VCaP (cell line): ENCODE measurements at regions not wholly inside any gene's neighbourhood (a gene's known extent, or its start where the extent isn't known, plus 50 kb on each side); places are given as distances from the start of the nearest gene placed in this dataset.
"Not testable (repeated sequence)": the region's sequence is repeated elsewhere in the genome, so short reads cannot be mapped to it uniquely, and the experiment has no call there.

Source experiments
- H3K27ac ChIP-seq: fragments of 450-650 bp; 2 replicates; pipeline ENCODE4 v1.5.1; 2017
- TF ChIP-seq, protein P1 (sequence below): fragments of 450-650 bp; conservative IDR thresholded peaks from 2 replicates; pipeline ENCODE4 v1.5.1; 2017; ENCODE audit warnings: mild to moderate bottlenecking, moderate library complexity

DNA sequence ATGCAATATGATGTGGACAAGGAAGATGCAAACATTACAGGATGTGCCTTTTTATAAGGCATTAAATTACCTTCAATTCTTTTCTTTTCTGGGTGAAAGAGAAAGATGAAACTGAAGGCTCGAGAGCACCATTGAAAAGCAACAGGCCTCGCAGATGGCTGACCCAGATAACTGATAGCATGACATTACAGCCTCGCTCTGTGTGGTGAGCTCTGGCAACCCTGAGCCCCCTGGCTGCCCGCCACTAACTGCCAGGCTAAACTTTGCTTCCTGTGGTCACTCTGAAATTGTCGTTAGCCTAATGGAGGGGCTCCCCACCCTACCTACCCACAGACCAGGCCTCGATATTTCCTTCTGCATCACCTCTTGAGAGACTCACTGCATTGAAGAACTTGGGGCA is 516.8 kb upstream of the FANCL start:
- H3K27ac ChIP-seq, result no peak overlapping the region
- TF ChIP-seq, protein P1, sequence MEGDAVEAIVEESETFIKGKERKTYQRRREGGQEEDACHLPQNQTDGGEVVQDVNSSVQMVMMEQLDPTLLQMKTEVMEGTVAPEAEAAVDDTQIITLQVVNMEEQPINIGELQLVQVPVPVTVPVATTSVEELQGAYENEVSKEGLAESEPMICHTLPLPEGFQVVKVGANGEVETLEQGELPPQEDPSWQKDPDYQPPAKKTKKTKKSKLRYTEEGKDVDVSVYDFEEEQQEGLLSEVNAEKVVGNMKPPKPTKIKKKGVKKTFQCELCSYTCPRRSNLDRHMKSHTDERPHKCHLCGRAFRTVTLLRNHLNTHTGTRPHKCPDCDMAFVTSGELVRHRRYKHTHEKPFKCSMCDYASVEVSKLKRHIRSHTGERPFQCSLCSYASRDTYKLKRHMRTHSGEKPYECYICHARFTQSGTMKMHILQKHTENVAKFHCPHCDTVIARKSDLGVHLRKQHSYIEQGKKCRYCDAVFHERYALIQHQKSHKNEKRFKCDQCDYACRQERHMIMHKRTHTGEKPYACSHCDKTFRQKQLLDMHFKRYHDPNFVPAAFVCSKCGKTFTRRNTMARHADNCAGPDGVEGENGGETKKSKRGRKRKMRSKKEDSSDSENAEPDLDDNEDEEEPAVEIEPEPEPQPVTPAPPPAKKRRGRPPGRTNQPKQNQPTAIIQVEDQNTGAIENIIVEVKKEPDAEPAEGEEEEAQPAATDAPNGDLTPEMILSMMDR, result no peak

DNA sequence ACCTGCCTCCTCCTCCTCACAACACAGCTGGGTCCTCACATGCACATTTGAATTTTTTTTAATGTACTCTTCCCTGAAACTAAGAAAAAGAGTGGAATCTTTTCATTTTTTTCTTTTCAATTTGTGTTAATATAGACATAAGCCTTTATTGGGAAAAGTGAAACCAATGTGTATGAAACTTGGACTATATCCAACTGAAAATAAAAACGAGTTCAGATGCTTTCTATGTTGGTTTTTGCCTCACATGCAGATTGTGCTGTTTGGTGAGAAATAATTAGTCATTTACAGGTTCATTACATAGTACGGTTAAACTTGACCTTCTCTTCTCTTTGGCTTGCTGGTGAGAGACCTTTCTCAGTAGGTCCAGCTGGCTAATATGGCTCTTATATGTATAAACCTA is 515.2 kb upstream of the FANCL start:
- no peak overlapping the region for H3K27ac ChIP-seq
- TF ChIP-seq, protein P1, result no peak

DNA sequence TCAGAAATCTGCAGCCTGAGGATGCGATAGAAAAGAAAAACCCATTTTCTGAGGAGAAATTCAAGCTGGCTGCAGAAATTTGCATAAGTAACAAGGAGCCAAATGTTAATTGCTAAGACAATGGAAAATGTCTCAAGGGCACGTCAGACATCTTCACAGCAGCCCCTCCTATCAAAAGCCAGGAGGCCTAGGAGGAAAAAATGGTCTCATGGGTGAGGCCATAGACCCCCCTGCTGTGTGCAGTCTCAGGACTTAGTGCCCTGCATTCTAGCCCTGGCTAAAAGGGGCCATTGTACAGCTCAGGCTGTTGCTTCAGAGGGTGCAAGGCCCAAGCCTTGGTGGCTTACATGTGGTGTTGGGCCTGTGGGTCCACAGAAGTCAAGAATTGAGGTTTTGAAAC is 511.4 kb upstream of the FANCL start:
- H3K27ac ChIP-seq, result not testable (repeated sequence)

DNA sequence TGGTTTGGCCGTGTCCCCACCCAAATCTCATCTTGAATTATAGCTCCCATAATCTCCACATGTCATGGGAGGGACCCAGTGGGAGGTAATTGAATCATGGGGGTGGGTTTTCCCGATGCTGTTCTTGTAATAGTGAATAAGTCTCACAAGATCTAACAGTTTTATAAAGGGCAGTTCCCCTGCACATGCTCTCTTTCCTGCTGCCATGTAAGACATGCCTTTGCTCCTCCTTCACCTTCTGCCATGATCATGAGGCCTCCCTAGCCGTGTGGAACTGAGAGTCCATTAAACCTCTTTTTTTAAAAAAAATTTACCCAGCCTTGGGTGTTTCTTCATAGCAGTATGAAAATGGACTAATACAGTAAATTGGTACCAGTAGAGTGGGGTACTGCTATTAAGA is 510.6 kb upstream of the FANCL start:
- H3K27ac ChIP-seq, result not testable (repeated sequence)

DNA sequence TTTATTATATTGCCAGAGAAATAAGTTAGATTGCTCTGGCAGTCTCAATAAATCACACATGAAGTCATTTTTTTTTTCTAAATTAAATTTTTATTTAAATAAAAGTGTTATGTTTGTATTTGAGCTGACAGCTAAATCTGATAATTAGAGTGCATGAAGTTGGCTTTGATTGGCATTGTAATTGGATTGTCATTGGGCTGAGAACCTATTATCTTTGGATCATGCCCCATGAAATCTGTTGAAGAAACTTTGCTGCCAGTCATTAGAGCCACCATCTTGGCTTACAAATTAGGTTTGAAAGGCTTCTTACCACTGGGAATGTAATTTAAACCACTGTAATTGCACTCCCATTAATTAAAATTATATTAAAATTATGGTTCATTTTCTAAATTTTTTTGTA is 507.9 kb upstream of the FANCL start:
- H3K27ac ChIP-seq, result no peak overlapping the region
- TF ChIP-seq, protein P1, result no peak

DNA sequence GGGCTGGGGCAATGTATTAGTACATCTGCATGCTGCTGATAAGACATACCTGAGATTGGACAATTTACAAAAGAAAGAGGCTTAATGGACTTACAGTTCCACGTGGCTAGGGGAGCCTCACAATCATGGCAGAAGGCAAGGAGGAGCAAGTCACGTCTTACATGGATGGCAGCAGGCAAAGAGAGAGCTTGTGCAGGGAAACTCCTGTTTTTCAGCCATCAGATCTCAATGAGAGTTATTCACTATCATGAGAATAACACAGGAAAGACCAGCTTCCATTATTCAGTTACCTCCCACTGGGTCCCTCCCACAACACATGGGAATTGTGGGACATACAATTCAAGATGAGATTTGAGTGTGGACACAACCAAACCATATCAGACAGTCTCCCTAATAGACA is 504.2 kb upstream of the FANCL start:
- H3K27ac ChIP-seq, result not testable (repeated sequence)

DNA sequence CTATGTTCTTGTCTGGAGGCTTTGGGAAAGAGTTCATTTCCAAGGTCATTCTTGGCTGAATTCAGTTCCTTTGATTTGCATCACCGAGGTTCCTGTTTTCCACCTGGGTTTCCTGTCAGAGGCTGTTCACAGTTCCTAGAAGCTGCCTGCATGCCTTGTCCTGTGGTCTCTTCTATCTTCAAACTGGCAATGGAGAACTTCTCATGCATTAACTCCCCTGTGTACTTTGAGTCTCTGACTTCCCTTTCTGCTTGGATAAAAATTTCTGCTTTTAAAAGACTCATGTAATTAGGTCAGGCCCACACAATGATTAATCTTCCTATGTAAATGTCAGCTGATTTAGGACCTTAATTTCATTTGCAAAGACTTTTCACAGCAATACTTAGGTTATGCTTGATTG is 499.3 kb upstream of the FANCL start:
- no peak overlapping the region for H3K27ac ChIP-seq
- TF ChIP-seq, protein P1, result no peak

DNA sequence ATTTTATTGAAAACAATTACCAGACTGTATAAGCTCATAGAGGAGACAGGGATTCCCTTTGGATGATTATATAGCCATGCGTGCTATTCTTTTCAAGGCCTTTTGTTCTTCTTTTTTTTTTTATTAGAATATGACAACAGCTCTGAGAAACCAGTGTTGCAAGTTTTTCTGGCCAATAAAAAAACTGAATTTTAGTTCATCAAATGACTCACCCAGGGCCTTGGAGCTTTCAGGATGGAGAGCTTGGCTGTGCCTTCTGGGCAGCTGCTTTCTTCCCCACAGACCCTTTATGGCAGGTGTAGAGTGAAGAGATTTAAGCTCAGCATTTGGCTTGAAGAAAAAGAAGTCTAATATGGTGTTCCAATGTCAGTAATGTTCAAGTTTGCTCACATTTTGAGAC is 497.9 kb upstream of the FANCL start:
- TF ChIP-seq, protein P1, result no peak
- no peak overlapping the region for H3K27ac ChIP-seq

DNA sequence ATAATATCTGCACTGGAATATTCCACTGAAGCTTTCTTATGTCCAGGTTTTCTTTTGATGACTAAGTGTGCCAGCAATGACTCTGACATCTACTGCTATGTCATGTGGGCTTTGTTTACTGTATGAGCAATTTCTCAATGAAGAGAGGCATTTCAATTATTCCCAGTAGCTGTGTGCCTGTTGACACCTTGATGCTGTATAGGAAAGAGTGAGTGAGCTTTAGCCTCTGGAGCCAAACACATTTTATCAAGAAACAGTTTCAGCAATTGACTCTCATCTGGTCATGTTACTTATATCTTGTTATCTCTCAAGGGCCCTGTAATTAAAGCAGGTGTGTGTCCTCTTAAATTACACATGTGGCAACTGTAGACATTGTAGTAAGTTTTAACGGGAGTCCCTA is 493.2 kb upstream of the FANCL start:
- no peak overlapping the region for H3K27ac ChIP-seq
- TF ChIP-seq, protein P1, result no peak

DNA sequence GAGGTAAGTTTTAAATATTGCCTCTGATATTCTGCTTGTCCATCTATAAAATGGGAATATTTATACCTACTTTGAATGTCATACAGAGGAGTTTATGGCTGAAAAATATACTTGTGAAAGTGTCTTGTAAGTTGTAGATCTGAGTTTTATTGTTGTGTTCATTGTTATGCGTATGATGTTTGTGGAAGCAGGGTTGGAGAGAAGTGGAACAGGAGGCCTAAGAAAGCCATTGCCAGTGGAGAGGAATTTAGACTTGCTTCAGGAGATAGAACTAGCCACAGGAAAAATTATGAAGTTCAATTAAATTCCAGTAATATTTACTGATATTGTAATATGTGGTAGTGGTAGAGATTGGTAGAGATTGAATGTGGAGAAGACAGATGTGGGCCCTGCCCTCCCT is 491.9 kb upstream of the FANCL start:
- no peak overlapping the region for H3K27ac ChIP-seq
- TF ChIP-seq, protein P1, result no peak
